ENCODE measurements at regions not wholly inside any gene's neighbourhood (a gene's known extent, or its start where the extent isn't known, plus 50 kb on each side); places are given as distances from the start of the nearest gene placed in this dataset.

DNA sequence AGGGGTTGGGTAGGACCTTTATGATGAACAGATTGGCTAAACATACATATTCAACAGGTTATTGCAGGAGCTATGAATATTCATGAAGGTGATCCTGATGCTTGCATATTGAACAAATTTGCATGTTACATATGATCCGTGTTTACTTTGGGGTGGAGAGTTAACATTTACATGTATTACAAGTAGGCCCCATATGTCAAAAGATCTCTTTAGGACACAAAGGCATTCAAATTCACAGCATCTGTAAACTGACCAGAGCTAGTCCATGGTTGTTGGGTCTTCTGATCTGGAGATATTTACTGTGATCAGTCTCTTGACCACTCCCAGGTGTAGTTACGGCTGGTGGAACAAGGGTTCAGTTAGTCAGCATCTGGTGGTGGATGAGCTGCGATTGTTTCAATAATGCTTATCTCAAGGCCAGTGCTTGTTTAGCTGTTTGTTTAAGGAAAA, 80.4 kb downstream of the PMAIP1 start:
- TF ChIP-seq, protein P1, sequence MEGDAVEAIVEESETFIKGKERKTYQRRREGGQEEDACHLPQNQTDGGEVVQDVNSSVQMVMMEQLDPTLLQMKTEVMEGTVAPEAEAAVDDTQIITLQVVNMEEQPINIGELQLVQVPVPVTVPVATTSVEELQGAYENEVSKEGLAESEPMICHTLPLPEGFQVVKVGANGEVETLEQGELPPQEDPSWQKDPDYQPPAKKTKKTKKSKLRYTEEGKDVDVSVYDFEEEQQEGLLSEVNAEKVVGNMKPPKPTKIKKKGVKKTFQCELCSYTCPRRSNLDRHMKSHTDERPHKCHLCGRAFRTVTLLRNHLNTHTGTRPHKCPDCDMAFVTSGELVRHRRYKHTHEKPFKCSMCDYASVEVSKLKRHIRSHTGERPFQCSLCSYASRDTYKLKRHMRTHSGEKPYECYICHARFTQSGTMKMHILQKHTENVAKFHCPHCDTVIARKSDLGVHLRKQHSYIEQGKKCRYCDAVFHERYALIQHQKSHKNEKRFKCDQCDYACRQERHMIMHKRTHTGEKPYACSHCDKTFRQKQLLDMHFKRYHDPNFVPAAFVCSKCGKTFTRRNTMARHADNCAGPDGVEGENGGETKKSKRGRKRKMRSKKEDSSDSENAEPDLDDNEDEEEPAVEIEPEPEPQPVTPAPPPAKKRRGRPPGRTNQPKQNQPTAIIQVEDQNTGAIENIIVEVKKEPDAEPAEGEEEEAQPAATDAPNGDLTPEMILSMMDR (IDR thresholded peaks at IDR 0.05), result no peak
- no peak for TF ChIP-seq POLR2A (IDR thresholded peaks at IDR 0.05)

Data from tibial nerve (tissue), 3 donors.